ELR (cell line): ENCODE measurements at regions not wholly inside any gene's neighbourhood (a gene's known extent, or its start where the extent isn't known, plus 50 kb on each side); places are given as distances from the start of the nearest gene placed in this dataset.

Experiments
- DNase-seq: peaks from one replicate; pipeline ENCODE4 v3.0.0-alpha.2; 2015; ENCODE audit warnings: low read depth

- no peak for DNase-seq
Observed at GRCh38 chr13:109368230-109368629, 418.2 kb downstream of the IRS2 start.

GRCh38 chr13:109366525-109366924 is 419.9 kb downstream of the IRS2 start:
- no peak for DNase-seq

GRCh38 chr13:109363431-109363830 is 423.0 kb downstream of the IRS2 start:
- DNase-seq = no peak

GRCh38 chr13:109362616-109363015 is 423.8 kb downstream of the IRS2 start:
- DNase-seq = no peak

- DNase-seq = no peak
Observed at GRCh38 chr13:109361562-109362289, 424.7 kb downstream of the IRS2 start.

- DNase-seq = no peak
Observed at GRCh38 chr13:109357751-109358471, 428.5 kb downstream of the IRS2 start.

- DNase-seq = no peak
Observed at GRCh38 chr13:109355875-109356434, 430.4 kb downstream of the IRS2 start.

- no peak for DNase-seq
Observed at GRCh38 chr13:109355166-109355565, 431.2 kb downstream of the IRS2 start.

- no peak for DNase-seq
Observed at GRCh38 chr13:109351236-109351635, 435.1 kb downstream of the IRS2 start.

GRCh38 chr13:109348519-109349258 is 437.7 kb downstream of the IRS2 start:
- DNase-seq = peak; percentile 87

- DNase-seq = no peak
Observed at GRCh38 chr13:109346060-109346459, 440.3 kb downstream of the IRS2 start.

GRCh38 chr13:109345433-109345941 is 440.9 kb downstream of the IRS2 start:
- peak; percentile 86 for DNase-seq

GRCh38 chr13:109344552-109345157 is 441.7 kb downstream of the IRS2 start:
- peak; percentile 92 for DNase-seq

- DNase-seq = peak; percentile 91
Observed at GRCh38 chr13:109336730-109337129, 449.7 kb downstream of the IRS2 start.

GRCh38 chr13:109333893-109334651 is 452.3 kb downstream of the IRS2 start:
- no peak for DNase-seq

GRCh38 chr13:109332506-109333499 is 453.6 kb downstream of the IRS2 start:
- DNase-seq = no peak

- peak; percentile 61 for DNase-seq
Observed at GRCh38 chr13:109331898-109332297, 454.5 kb downstream of the IRS2 start.

- DNase-seq = peak; percentile 76
Observed at GRCh38 chr13:109331011-109331433, 455.4 kb downstream of the IRS2 start.

- DNase-seq = no peak
Observed at GRCh38 chr13:109330123-109330522, 456.3 kb downstream of the IRS2 start.

- DNase-seq = no peak
Observed at GRCh38 chr13:109329175-109329574, 457.2 kb downstream of the IRS2 start.
